Ovary (tissue), 3 donors: ENCODE measurements at regions not wholly inside any gene's neighbourhood (a gene's known extent, or its start where the extent isn't known, plus 50 kb on each side); places are given as distances from the start of the nearest gene placed in this dataset.

Experiments
- CTCF ChIP-seq, 3 donors: fragments of 450-650 bp in 2 of 3; fragments of 200-600 bp in 1 of 3; IDR thresholded peaks; one replicate each; pipeline versions ENCODE4 v1.5.1 to v1.8.0; 2016 to 2022; ENCODE audit warnings: antibody characterized with exemption in 3 of 3, mild to moderate bottlenecking in 1 of 3
- EP300 ChIP-seq: sonication (generic); formaldehyde crosslinking; IDR thresholded peaks from one replicate; pipeline ENCODE4 v1.6.1; 2017; ENCODE audit warnings: antibody characterized with exemption
- POLR2A ChIP-seq: fragments of 450-650 bp; IDR thresholded peaks from one replicate; pipeline ENCODE4 v1.6.1; 2017; ENCODE audit warnings: antibody characterized with exemption, mild to moderate bottlenecking, moderate library complexity
- donor health status: DM: no; HTN: no; CAD: no.

GRCh38 chrX:96438803-96439202 lies 245.8 kb upstream of the DIAPH2 start:
- TF ChIP-seq CTCF (IDR thresholded peaks at IDR 0.05) (no peak), POLR2A (no peak), EP300 (no peak)
